ENCODE measurements at regions not wholly inside any gene's neighbourhood (a gene's known extent, or its start where the extent isn't known, plus 50 kb on each side); places are given as distances from the start of the nearest gene placed in this dataset.

DNA sequence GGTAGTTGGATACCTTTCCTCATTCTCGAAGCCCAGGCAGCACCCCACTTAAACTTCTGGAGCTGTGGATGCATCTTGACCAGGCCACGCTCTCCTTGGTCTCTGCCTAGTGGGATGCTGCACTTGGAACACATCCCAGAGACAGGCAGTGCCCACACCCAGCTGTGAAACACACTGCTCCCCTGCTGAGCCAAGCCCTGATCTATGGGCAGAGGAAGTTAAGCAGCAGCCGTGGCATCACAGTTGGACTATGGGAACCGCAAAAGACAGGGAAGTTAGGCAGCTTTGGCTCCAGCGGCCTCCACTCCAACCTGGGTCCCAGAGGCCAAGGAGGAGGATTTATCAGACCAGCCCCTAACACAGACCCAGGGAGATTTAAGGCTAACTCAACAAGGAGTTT lies 284.8 kb upstream of the CCL2 start:
- TF ChIP-seq POLR2A (IDR thresholded peaks at IDR 0.05; ENCODE audit: low read depth, low read length) (no peak), NFE2L2 (IDR thresholded peaks at IDR 0.05; ENCODE audit: low read depth, low read length) (no peak), FOS (IDR thresholded peaks at IDR 0.05; ENCODE audit: low read depth, low read length) (no peak), MXI1 (IDR thresholded peaks at IDR 0.05; ENCODE audit: borderline replicate concordance, low read depth, low read length) (no peak), BHLHE40 (IDR thresholded peaks at IDR 0.05; ENCODE audit: low read depth, low read length) (no peak), CEBPB (IDR thresholded peaks at IDR 0.05; ENCODE audit: low read depth, low read length) (no peak), MAFK (IDR thresholded peaks at IDR 0.05; ENCODE audit: low read depth, low read length) (no peak)
- TF ChIP-seq, protein P1, sequence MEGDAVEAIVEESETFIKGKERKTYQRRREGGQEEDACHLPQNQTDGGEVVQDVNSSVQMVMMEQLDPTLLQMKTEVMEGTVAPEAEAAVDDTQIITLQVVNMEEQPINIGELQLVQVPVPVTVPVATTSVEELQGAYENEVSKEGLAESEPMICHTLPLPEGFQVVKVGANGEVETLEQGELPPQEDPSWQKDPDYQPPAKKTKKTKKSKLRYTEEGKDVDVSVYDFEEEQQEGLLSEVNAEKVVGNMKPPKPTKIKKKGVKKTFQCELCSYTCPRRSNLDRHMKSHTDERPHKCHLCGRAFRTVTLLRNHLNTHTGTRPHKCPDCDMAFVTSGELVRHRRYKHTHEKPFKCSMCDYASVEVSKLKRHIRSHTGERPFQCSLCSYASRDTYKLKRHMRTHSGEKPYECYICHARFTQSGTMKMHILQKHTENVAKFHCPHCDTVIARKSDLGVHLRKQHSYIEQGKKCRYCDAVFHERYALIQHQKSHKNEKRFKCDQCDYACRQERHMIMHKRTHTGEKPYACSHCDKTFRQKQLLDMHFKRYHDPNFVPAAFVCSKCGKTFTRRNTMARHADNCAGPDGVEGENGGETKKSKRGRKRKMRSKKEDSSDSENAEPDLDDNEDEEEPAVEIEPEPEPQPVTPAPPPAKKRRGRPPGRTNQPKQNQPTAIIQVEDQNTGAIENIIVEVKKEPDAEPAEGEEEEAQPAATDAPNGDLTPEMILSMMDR (conservative IDR thresholded peaks at IDR 0.05; ENCODE audit: low read depth, low read length): no peak
- TF ChIP-seq, protein P2, sequence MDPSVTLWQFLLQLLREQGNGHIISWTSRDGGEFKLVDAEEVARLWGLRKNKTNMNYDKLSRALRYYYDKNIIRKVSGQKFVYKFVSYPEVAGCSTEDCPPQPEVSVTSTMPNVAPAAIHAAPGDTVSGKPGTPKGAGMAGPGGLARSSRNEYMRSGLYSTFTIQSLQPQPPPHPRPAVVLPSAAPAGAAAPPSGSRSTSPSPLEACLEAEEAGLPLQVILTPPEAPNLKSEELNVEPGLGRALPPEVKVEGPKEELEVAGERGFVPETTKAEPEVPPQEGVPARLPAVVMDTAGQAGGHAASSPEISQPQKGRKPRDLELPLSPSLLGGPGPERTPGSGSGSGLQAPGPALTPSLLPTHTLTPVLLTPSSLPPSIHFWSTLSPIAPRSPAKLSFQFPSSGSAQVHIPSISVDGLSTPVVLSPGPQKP (IDR thresholded peaks at IDR 0.05; ENCODE audit: borderline replicate concordance, low read depth, low read length): no peak
- TF ChIP-seq, protein P3, sequence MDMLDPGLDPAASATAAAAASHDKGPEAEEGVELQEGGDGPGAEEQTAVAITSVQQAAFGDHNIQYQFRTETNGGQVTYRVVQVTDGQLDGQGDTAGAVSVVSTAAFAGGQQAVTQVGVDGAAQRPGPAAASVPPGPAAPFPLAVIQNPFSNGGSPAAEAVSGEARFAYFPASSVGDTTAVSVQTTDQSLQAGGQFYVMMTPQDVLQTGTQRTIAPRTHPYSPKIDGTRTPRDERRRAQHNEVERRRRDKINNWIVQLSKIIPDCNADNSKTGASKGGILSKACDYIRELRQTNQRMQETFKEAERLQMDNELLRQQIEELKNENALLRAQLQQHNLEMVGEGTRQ (IDR thresholded peaks at IDR 0.05; ENCODE audit: low read depth, low read length): no peak

All from IMR-90 (cell line).